NCI-H1930 (cell line): ENCODE measurements at regions not wholly inside any gene's neighbourhood (a gene's known extent, or its start where the extent isn't known, plus 50 kb on each side); places are given as distances from the start of the nearest gene placed in this dataset.
"Not testable (repeated sequence)": the region's sequence is repeated elsewhere in the genome, so short reads cannot be mapped to it uniquely, and the experiment has no call there.

Source experiments
- DNase-seq, 2 experiments: peaks; one replicate each; lab custom pipeline; 2025; lab: John Stamatoyannopoulos, UW

- DNase-seq: no peak
These were observed 142.9 kb upstream of the ZSWIM2 start for GRCh38 chr2:186991766-186992417.

- no peak for DNase-seq
These were observed 136.0 kb upstream of the ZSWIM2 start for GRCh38 chr2:186984966-186985365.

- DNase-seq: no peak
These were observed 135.5 kb upstream of the ZSWIM2 start for GRCh38 chr2:186984481-186984880.

- no peak for DNase-seq
These were observed 132.0 kb upstream of the ZSWIM2 start for GRCh38 chr2:186980787-186981550.

- no peak for DNase-seq
These were observed 131.1 kb upstream of the ZSWIM2 start for GRCh38 chr2:186980117-186980442.

- DNase-seq: no peak
These were observed 130.6 kb upstream of the ZSWIM2 start for GRCh38 chr2:186979439-186980116.

- DNase-seq: no peak
These were observed 128.6 kb upstream of the ZSWIM2 start for GRCh38 chr2:186977433-186978045.

GRCh38 chr2:186976329-186976728 lies 127.4 kb upstream of the ZSWIM2 start:
- DNase-seq: no peak

GRCh38 chr2:186972281-186972970 lies 123.5 kb upstream of the ZSWIM2 start:
- no peak for DNase-seq

- DNase-seq: no peak
These were observed 119.3 kb upstream of the ZSWIM2 start for GRCh38 chr2:186968277-186968676.

- DNase-seq: no peak
These were observed 117.0 kb upstream of the ZSWIM2 start for GRCh38 chr2:186966015-186966414.

- no peak for DNase-seq
These were observed 113.2 kb upstream of the ZSWIM2 start for GRCh38 chr2:186962085-186962747.

- not testable (repeated sequence) for DNase-seq
These were observed 111.3 kb upstream of the ZSWIM2 start for GRCh38 chr2:186960241-186960640.

- no peak for DNase-seq
These were observed 110.5 kb upstream of the ZSWIM2 start for GRCh38 chr2:186959486-186959885.

GRCh38 chr2:186950694-186951093 lies 101.7 kb upstream of the ZSWIM2 start:
- DNase-seq: no peak

- no peak for DNase-seq
These were observed 100.8 kb upstream of the ZSWIM2 start for GRCh38 chr2:186949726-186950256.

- DNase-seq: no peak
These were observed 98.5 kb upstream of the ZSWIM2 start for GRCh38 chr2:186947516-186947915.

- no peak for DNase-seq
These were observed 98.0 kb upstream of the ZSWIM2 start for GRCh38 chr2:186946896-186947467.

- DNase-seq: no peak
These were observed 92.9 kb upstream of the ZSWIM2 start for GRCh38 chr2:186941853-186942252.

- DNase-seq: no peak
These were observed 91.5 kb upstream of the ZSWIM2 start for GRCh38 chr2:186940463-186940862.

GRCh38 chr2:186934420-186934819 lies 85.5 kb upstream of the ZSWIM2 start:
- no peak for DNase-seq
